Gastrocnemius medialis (tissue), 4 donors: ENCODE measurements at regions not wholly inside any gene's neighbourhood (a gene's known extent, or its start where the extent isn't known, plus 50 kb on each side); places are given as distances from the start of the nearest gene placed in this dataset.
"Not testable (repeated sequence)": the region's sequence is repeated elsewhere in the genome, so short reads cannot be mapped to it uniquely, and the experiment has no call there.

Experiments
- CTCF ChIP-seq, 5 experiments: fragments of 450-650 bp in 3 of 5; fragments of 200-600 bp in 2 of 5; sonication (generic) in 2 of 5; IDR thresholded peaks in 4 of 5; conservative IDR thresholded peaks in 1 of 5; 1 replicate in 4 of 5; 2 replicates in 1 of 5; pipeline ENCODE4 v1.5.1; 2016 to 2019; ENCODE audit warnings: antibody characterized with exemption in 5 of 5, mild to moderate bottlenecking in 3 of 5, moderate library complexity in 3 of 5
- POLR2A ChIP-seq, 2 donors: fragments of 450-650 bp; IDR thresholded peaks; one replicate each; pipeline ENCODE4 v1.6.1; 2017; ENCODE audit warnings: antibody characterized with exemption in 2 of 2, mild to moderate bottlenecking in 2 of 2, moderate library complexity in 2 of 2

GRCh38 chr10:65186668-65187067, 1665.5 kb downstream of the REEP3 start:
- TF ChIP-seq CTCF (IDR thresholded peaks at IDR 0.05 in 4 of 5, conservative IDR thresholded peaks at IDR 0.05 in 1 of 5); POLR2A (IDR thresholded peaks at IDR 0.05): not testable (repeated sequence)
